ENCODE measurements at regions not wholly inside any gene's neighbourhood (a gene's known extent, or its start where the extent isn't known, plus 50 kb on each side); places are given as distances from the start of the nearest gene placed in this dataset.

DNA sequence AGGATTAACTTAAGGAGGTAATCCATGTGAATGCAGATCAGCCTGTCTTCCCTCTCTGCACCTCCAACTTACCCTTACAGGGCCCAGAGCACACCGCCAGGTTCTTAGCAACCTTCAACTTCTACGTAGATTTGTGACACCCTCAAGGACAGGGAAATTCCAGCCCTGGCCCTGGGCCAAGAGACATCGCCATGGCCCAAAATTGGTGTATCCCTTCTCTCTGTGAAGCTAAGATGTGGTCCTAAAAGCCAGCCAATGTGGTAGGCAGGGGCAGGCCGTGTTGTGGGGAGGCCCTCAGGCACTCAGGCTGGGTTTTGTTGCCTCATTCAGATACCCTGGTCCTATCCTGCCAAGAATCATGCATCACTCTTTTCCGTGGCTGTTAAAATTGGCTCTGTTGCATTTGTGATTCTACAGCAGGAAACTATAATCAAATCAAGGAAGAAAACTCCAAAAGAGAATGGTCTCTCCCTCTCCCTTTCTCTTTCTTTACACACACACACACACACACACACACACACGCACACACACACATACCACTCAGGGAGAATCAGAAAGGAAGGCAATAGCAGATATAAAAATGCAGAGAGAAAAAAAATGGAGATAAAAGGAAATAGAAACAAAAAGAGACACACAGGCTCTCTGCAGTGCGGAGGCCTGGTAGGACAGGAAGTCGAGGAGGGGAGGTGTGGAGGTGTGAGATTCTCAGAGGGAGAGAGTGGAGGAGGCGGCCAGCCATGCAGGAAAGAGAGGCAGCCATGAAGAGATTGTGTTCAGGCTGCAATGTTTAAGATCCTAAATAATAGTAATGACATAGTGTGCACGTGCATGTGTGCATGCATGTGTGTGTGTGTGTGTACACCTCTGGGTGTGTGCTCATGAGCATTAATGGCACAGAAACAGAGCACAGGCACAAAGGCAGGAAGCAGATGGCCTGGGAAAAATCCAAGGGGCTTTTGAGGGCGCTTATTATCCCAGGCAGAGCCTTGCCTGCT lies 201.8 kb upstream of the LRFN2 start (continued):
- TF ChIP-seq BCL11A (IDR thresholded peaks at IDR 0.05; ENCODE audit: low read depth in 2 of 2, low read length in 2 of 2) (no peak), RAD21 (IDR thresholded peaks at IDR 0.05 in 1 of 2, conservative IDR thresholded peaks at IDR 0.05 in 1 of 2; ENCODE audit: low read depth in 2 of 2, low read length in 2 of 2) (no peak)
- TF ChIP-seq, protein P1, sequence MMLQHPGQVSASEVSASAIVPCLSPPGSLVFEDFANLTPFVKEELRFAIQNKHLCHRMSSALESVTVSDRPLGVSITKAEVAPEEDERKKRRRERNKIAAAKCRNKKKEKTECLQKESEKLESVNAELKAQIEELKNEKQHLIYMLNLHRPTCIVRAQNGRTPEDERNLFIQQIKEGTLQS (IDR thresholded peaks at IDR 0.05; ENCODE audit: insufficient read depth, low read depth, low read length), result no peak
- TF ChIP-seq, protein P2, sequence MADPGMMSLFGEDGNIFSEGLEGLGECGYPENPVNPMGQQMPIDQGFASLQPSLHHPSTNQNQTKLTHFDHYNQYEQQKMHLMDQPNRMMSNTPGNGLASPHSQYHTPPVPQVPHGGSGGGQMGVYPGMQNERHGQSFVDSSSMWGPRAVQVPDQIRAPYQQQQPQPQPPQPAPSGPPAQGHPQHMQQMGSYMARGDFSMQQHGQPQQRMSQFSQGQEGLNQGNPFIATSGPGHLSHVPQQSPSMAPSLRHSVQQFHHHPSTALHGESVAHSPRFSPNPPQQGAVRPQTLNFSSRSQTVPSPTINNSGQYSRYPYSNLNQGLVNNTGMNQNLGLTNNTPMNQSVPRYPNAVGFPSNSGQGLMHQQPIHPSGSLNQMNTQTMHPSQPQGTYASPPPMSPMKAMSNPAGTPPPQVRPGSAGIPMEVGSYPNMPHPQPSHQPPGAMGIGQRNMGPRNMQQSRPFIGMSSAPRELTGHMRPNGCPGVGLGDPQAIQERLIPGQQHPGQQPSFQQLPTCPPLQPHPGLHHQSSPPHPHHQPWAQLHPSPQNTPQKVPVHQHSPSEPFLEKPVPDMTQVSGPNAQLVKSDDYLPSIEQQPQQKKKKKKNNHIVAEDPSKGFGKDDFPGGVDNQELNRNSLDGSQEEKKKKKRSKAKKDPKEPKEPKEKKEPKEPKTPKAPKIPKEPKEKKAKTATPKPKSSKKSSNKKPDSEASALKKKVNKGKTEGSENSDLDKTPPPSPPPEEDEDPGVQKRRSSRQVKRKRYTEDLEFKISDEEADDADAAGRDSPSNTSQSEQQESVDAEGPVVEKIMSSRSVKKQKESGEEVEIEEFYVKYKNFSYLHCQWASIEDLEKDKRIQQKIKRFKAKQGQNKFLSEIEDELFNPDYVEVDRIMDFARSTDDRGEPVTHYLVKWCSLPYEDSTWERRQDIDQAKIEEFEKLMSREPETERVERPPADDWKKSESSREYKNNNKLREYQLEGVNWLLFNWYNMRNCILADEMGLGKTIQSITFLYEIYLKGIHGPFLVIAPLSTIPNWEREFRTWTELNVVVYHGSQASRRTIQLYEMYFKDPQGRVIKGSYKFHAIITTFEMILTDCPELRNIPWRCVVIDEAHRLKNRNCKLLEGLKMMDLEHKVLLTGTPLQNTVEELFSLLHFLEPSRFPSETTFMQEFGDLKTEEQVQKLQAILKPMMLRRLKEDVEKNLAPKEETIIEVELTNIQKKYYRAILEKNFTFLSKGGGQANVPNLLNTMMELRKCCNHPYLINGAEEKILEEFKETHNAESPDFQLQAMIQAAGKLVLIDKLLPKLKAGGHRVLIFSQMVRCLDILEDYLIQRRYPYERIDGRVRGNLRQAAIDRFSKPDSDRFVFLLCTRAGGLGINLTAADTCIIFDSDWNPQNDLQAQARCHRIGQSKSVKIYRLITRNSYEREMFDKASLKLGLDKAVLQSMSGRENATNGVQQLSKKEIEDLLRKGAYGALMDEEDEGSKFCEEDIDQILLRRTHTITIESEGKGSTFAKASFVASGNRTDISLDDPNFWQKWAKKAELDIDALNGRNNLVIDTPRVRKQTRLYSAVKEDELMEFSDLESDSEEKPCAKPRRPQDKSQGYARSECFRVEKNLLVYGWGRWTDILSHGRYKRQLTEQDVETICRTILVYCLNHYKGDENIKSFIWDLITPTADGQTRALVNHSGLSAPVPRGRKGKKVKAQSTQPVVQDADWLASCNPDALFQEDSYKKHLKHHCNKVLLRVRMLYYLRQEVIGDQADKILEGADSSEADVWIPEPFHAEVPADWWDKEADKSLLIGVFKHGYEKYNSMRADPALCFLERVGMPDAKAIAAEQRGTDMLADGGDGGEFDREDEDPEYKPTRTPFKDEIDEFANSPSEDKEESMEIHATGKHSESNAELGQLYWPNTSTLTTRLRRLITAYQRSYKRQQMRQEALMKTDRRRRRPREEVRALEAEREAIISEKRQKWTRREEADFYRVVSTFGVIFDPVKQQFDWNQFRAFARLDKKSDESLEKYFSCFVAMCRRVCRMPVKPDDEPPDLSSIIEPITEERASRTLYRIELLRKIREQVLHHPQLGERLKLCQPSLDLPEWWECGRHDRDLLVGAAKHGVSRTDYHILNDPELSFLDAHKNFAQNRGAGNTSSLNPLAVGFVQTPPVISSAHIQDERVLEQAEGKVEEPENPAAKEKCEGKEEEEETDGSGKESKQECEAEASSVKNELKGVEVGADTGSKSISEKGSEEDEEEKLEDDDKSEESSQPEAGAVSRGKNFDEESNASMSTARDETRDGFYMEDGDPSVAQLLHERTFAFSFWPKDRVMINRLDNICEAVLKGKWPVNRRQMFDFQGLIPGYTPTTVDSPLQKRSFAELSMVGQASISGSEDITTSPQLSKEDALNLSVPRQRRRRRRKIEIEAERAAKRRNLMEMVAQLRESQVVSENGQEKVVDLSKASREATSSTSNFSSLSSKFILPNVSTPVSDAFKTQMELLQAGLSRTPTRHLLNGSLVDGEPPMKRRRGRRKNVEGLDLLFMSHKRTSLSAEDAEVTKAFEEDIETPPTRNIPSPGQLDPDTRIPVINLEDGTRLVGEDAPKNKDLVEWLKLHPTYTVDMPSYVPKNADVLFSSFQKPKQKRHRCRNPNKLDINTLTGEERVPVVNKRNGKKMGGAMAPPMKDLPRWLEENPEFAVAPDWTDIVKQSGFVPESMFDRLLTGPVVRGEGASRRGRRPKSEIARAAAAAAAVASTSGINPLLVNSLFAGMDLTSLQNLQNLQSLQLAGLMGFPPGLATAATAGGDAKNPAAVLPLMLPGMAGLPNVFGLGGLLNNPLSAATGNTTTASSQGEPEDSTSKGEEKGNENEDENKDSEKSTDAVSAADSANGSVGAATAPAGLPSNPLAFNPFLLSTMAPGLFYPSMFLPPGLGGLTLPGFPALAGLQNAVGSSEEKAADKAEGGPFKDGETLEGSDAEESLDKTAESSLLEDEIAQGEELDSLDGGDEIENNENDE (IDR thresholded peaks at IDR 0.05; ENCODE audit: insufficient replicate concordance, low read length), result no peak
